GM12873 (cell line): ENCODE measurements at regions not wholly inside any gene's neighbourhood (a gene's known extent, or its start where the extent isn't known, plus 50 kb on each side); places are given as distances from the start of the nearest gene placed in this dataset.

ENCODE experiments used
- TF ChIP-seq, protein P1 (sequence below): IDR thresholded peaks from 2 replicates; pipeline ENCODE4 v1.5.1; 2012; ENCODE audit warnings: low read depth, mild to moderate bottlenecking, moderate library complexity, low read length, control low read depth; ENCODE audit not compliant: insufficient read depth; ENCODE audit errors: missing control alignments

DNA sequence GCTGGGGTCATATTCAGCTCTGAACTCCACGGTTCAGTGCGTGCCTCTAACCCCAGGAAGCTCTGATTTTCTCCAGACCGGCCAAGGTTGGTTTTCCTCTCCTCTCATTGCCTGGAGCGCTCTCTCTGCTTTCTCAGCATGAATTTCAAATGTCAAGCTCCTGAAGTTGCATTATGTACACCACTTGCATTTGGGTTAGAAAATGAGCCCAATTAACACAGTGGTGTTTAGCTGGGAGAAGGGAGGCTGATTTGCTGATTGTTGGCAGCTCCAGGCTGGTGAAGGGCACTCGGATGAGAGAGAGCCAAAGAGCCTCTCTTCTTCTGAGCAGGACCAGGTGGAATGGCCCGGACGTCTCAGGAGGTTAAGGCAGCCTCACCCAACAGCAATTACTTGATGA, 570.9 kb downstream of the VRK1 start:
- TF ChIP-seq, protein P1, sequence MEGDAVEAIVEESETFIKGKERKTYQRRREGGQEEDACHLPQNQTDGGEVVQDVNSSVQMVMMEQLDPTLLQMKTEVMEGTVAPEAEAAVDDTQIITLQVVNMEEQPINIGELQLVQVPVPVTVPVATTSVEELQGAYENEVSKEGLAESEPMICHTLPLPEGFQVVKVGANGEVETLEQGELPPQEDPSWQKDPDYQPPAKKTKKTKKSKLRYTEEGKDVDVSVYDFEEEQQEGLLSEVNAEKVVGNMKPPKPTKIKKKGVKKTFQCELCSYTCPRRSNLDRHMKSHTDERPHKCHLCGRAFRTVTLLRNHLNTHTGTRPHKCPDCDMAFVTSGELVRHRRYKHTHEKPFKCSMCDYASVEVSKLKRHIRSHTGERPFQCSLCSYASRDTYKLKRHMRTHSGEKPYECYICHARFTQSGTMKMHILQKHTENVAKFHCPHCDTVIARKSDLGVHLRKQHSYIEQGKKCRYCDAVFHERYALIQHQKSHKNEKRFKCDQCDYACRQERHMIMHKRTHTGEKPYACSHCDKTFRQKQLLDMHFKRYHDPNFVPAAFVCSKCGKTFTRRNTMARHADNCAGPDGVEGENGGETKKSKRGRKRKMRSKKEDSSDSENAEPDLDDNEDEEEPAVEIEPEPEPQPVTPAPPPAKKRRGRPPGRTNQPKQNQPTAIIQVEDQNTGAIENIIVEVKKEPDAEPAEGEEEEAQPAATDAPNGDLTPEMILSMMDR = no peak

DNA sequence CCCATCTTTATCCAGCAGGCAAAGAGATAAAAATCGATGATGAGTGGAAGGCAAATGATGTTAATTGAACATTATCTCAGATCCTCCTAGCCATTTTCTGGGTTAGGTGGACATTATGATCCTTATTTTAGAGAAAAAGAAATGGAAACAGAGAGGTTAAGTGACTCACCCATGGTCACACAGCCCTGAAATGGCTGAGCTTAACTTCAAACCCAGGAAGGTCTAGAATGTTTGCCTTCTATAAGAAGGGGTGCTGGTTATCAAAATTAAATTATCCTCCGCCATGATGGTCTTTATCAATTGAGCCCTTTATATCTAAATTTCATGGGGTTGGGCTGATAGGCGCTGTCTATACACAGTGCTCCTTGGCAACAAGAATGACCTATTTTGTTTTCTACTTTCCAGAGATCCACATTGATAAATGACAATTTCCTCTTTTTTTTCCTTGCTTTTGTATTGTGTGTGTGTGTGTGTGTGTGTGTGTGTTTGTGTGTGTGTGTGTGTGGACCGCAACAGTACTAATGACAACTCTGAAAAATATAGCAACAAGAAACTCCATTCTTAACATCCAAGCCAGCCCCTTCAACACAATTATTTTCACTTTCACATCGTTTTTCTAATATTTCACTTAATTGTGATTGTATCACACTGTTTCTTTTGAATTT, 571.9 kb downstream of the VRK1 start:
- TF ChIP-seq, protein P1 = no peak

DNA sequence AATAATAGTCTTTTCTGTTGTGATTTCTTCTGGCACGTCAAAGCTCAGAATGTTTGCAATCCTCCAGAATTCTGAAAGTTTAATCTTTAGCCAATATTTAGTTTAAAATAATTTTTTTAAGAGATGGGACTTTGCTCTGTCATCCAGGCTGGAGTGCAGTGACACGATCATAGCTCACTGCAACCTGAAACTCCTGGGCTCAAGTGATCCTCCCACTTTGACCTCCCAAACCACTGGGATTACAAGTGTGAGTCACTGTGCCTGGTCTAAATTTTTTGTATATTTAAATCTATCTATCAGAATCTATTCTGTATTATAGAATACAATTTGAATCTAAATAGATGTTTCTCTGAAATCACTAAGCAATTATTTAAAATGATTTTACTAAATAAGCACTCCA, 572.7 kb downstream of the VRK1 start:
- TF ChIP-seq, protein P1 = no peak

DNA sequence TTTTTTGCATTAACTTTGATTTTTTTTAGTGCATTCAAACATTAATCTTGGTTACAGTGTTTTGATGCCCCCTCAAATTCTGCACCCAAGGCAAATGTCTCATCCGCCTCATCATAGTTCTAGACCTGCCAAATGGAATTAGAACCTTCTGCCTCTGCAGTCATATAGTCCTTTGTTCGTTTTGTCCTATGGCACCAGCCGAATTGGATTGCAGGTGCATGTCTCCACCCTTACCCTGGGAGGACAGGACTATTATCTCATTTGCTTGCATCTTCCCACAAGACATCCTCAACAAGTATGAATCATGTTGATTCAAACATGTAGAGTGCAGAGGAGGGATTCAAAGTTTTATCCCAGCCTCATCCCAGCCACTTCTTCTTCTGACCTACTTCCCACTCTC, 579.1 kb downstream of the VRK1 start:
- TF ChIP-seq, protein P1 = no peak

DNA sequence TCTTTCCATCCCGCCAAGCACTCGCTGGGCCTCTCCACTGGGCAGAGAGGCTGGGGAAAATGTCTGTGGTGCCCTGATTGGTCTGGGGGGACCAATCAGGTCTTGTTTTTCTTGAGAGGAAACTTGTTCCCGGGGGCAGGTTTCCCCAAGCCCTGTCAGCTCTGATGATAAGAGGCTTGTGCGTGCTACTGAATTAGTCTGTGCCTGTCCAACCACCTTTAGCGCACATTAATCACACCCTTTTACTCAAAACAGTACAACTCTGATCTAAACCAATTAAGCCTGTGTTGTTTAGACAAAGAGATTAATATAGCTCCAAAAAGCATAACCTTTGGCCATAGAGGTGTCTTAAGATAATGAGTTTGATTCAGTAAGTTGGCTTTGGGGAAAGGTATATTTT, 580.4 kb downstream of the VRK1 start:
- TF ChIP-seq, protein P1 = no peak

DNA sequence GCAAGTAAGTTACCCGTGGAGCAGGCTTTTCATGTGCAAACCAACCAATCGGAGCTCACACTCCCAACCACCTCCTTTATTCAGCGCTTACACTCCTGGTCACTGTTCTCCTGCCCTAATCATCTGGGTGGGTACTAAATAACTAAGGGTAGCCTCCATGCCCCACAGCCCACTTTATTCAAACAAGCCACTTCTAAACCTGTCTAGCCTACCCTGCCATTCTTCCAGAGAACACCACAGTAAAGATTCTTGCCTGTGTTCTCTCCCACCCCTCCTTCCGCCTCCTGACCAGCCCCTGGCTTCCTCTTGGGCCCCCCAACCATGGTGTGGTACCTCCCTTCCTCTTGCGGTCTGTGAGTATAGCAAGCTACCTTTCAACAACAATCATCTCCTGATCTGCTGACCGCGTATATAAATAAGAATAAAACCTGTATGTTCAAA, 581.9 kb downstream of the VRK1 start:
- TF ChIP-seq, protein P1 = no peak

DNA sequence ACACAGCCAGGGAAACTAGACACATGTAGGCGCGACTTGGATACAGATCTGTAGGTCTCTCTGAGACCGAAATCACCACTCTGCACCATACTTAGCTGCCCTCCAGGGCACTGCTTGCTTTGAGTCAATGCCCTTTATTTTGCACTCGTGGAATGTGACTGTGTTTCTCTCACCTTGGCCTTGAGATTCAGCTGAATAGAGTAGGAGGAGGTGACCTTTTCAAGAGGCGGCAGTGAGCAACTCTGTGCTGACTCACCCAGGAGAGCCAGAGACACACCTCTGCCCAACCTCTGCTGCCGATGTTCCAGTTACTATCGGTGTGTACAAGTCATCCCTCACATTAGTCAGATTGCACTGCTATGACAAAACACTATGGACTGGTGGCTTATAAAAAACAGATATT, 583.4 kb downstream of the VRK1 start:
- TF ChIP-seq, protein P1 = no peak
